HEK293 (cell line): ENCODE measurements at regions not wholly inside any gene's neighbourhood (a gene's known extent, or its start where the extent isn't known, plus 50 kb on each side); places are given as distances from the start of the nearest gene placed in this dataset.
A peak's percentile ranks its signal among the peaks of the same experiment; 100 is the strongest.

Source experiments
- CTCF ChIA-PET: fragments of 350-600 bp; formaldehyde crosslinking; extraction: SDS; loops from one replicate; lab custom pipeline; 2021; ENCODE audit warnings: antibody characterized with exemption; lab: Yijun Ruan, JAX
- POLR2A ChIA-PET: fragments of 300-600 bp; formaldehyde crosslinking; extraction: SDS; loops from one replicate; lab custom pipeline; 2020; ENCODE audit warnings: antibody characterized with exemption, inconsistent platforms; lab: Yijun Ruan, JAX
- H3K27ac ChIP-seq: fragments of 200-500 bp; sonication (Bioruptor generic); 2 replicates; pipeline ENCODE4 v1.5.1; 2014; ENCODE audit warnings: low read depth, low read length, control low read depth, inconsistent platforms; ENCODE audit errors: extremely low read depth
- H3K36me3 ChIP-seq, 2 experiments: fragments of 200-500 bp in 1 of 2; sonication (Bioruptor generic) in 1 of 2; 1 replicate in 1 of 2; 2 replicates in 1 of 2; pipeline ENCODE4 v1.5.1; 2014 to 2017; ENCODE audit warnings: inconsistent platforms in 2 of 2, low read length in 2 of 2; ENCODE audit not compliant: control insufficient read depth in 2 of 2, insufficient read depth in 1 of 2
- H3K4me1 ChIP-seq: fragments of 200-500 bp; sonication (Bioruptor generic); 2 replicates; pipeline ENCODE4 v1.5.1; 2014; ENCODE audit warnings: mild to moderate bottlenecking, low read length, inconsistent platforms; ENCODE audit not compliant: control insufficient read depth, insufficient read depth
- H3K4me3 ChIP-seq: 2 replicates; pipeline ENCODE4 v1.5.1; 2011; ENCODE audit warnings: low read depth, mild to moderate bottlenecking, control low read depth, low read length, moderate library complexity
- H3K9me3 ChIP-seq: fragments of 200-500 bp; sonication (Bioruptor generic); 2 replicates; pipeline ENCODE4 v1.5.1; 2014; ENCODE audit warnings: low read depth, low read length, inconsistent platforms; ENCODE audit not compliant: control insufficient read depth, insufficient read depth
- EGR2 ChIP-seq: fragments of 450-650 bp; formaldehyde crosslinking; IDR thresholded peaks from 2 replicates; pipeline ENCODE4 v1.5.1; 2016; ENCODE audit warnings: low read depth, missing biosample characterization, missing genetic modification characterization
- ELK4 ChIP-seq: IDR thresholded peaks from 2 replicates; pipeline ENCODE4 v1.6.1; 2011; ENCODE audit warnings: mild to moderate bottlenecking, low read depth, low read length, borderline replicate concordance
- GLIS1 ChIP-seq: fragments of 450-650 bp; formaldehyde crosslinking; IDR thresholded peaks from 2 replicates; pipeline ENCODE4 v1.5.1; 2016; ENCODE audit warnings: missing biosample characterization, missing genetic modification characterization
- HOXC10 ChIP-seq: sonication (generic); formaldehyde crosslinking; IDR thresholded peaks from 2 replicates; pipeline ENCODE4 v1.8.1; 2023; ENCODE audit warnings: mild to moderate bottlenecking, missing genetic modification reagents
- KLF10 ChIP-seq: fragments of 450-650 bp; IDR thresholded peaks from 2 replicates; pipeline ENCODE4 v1.5.1; 2018; ENCODE audit warnings: missing biosample characterization, mild to moderate bottlenecking, missing genetic modification characterization
- PRDM6 ChIP-seq: fragments of 450-650 bp; formaldehyde crosslinking; IDR thresholded peaks from 2 replicates; pipeline ENCODE4 v1.5.1; 2017; ENCODE audit warnings: missing biosample characterization, missing genetic modification characterization
- REST ChIP-seq: fragments of 450-650 bp; formaldehyde crosslinking; IDR thresholded peaks from 2 replicates; pipeline ENCODE4 v1.5.1; 2016; ENCODE audit warnings: missing biosample characterization, missing genetic modification characterization
- SCRT1 ChIP-seq: fragments of 450-650 bp; formaldehyde crosslinking; IDR thresholded peaks from 2 replicates; pipeline ENCODE4 v1.5.1; 2016; ENCODE audit warnings: missing biosample characterization, missing genetic modification characterization, borderline replicate concordance
- SP3 ChIP-seq: fragments of 450-650 bp; formaldehyde crosslinking; IDR thresholded peaks from 2 replicates; pipeline ENCODE4 v1.5.1; 2016; ENCODE audit warnings: missing biosample characterization, missing genetic modification characterization
- SP7 ChIP-seq: fragments of 450-650 bp; formaldehyde crosslinking; IDR thresholded peaks from 2 replicates; pipeline ENCODE4 v1.5.1; 2016; ENCODE audit warnings: missing biosample characterization, missing genetic modification characterization
- TRIM28 ChIP-seq: IDR thresholded peaks from 2 replicates; pipeline ENCODE4 v1.6.1; 2011; ENCODE audit warnings: low read length, control low read depth, borderline replicate concordance
- YY1 ChIP-seq: fragments of 450-650 bp; formaldehyde crosslinking; IDR thresholded peaks from 2 replicates; pipeline ENCODE4 v1.5.1; 2018; ENCODE audit warnings: missing biosample characterization, missing genetic modification characterization
- ZBTB6 ChIP-seq: fragments of 450-650 bp; formaldehyde crosslinking; IDR thresholded peaks from 2 replicates; pipeline ENCODE4 v1.5.1; 2017; ENCODE audit warnings: missing biosample characterization, missing genetic modification characterization
- ZEB2 ChIP-seq: fragments of 450-650 bp; formaldehyde crosslinking; IDR thresholded peaks from 2 replicates; pipeline ENCODE4 v1.5.1; 2016; ENCODE audit warnings: missing biosample characterization, missing genetic modification characterization
- ZFHX2 ChIP-seq: fragments of 450-650 bp; formaldehyde crosslinking; conservative IDR thresholded peaks from 2 replicates; pipeline ENCODE4 v1.5.1; 2016; ENCODE audit warnings: missing biosample characterization, missing genetic modification characterization
- ZIC2 ChIP-seq: fragments of 450-650 bp; formaldehyde crosslinking; IDR thresholded peaks from 2 replicates; pipeline ENCODE4 v1.5.1; 2016; ENCODE audit warnings: missing biosample characterization, missing genetic modification characterization
- ZNF26 ChIP-seq: fragments of 450-650 bp; formaldehyde crosslinking; IDR thresholded peaks from 2 replicates; pipeline ENCODE4 v1.5.1; 2016; ENCODE audit warnings: missing biosample characterization, missing genetic modification characterization
- ZNF324 ChIP-seq: fragments of 450-650 bp; formaldehyde crosslinking; IDR thresholded peaks from 2 replicates; pipeline ENCODE4 v1.5.1; 2016; ENCODE audit warnings: missing biosample characterization, missing genetic modification characterization
- ZNF335 ChIP-seq: fragments of 450-650 bp; formaldehyde crosslinking; conservative IDR thresholded peaks from 2 replicates; pipeline ENCODE4 v1.5.1; 2016; ENCODE audit warnings: missing biosample characterization, missing genetic modification characterization
- ZNF366 ChIP-seq: fragments of 450-650 bp; formaldehyde crosslinking; conservative IDR thresholded peaks from 2 replicates; pipeline ENCODE4 v1.5.1; 2016; ENCODE audit warnings: missing biosample characterization, missing genetic modification characterization
- ZNF391 ChIP-seq: fragments of 450-650 bp; formaldehyde crosslinking; IDR thresholded peaks from 2 replicates; pipeline ENCODE4 v1.5.1; 2016; ENCODE audit warnings: low read depth, missing biosample characterization, missing genetic modification characterization, borderline replicate concordance
- ZNF433 ChIP-seq: fragments of 450-650 bp; formaldehyde crosslinking; IDR thresholded peaks from 2 replicates; pipeline ENCODE4 v1.5.1; 2016; ENCODE audit warnings: missing biosample characterization, missing genetic modification characterization, low read depth
- ZNF580 ChIP-seq: fragments of 450-650 bp; formaldehyde crosslinking; IDR thresholded peaks from 2 replicates; pipeline ENCODE4 v1.5.1; 2016; ENCODE audit warnings: missing biosample characterization, missing genetic modification characterization
- ZNF600 ChIP-seq: fragments of 450-650 bp; formaldehyde crosslinking; IDR thresholded peaks from 2 replicates; pipeline ENCODE4 v1.5.1; 2016; ENCODE audit warnings: missing biosample characterization, missing genetic modification characterization
- ZNF704 ChIP-seq: fragments of 450-650 bp; formaldehyde crosslinking; IDR thresholded peaks from 2 replicates; pipeline ENCODE4 v1.5.1; 2016; ENCODE audit warnings: missing biosample characterization, missing genetic modification characterization

GRCh38 chr1:30129001-30129408, 594.4 kb downstream of the MATN1 start:
- H3K9me3 ChIP-seq: no peaks in the 10 kb centered on the region
- no peak for TF ChIP-seq KLF10
- TF ChIP-seq, all 188 proteins: peak for 0
- Histone ChIP-seq H3K4me1 (0 out of 2 replicates have a peak, but pooled peaks cover 2% of the 10 kb centered on the region), H3K27ac (no peak overlapping the region), H3K36me3 (no peaks in the 10 kb centered on the region), H3K4me3 (no peak overlapping the region)
- POLR2A ChIA-PET: no interaction called here
- CTCF ChIA-PET: no interaction called here

GRCh38 chr1:30126848-30127247, 596.5 kb downstream of the MATN1 start:
- Histone ChIP-seq H3K4me1 (0 out of 2 replicates have a peak, but pooled peaks cover 2% of the 10 kb centered on the region), H3K9me3 (no peaks in the 10 kb centered on the region), H3K36me3 (no peaks in the 10 kb centered on the region), H3K4me3 (no peak overlapping the region), H3K27ac (no peak overlapping the region)
- ChIA-PET POLR2A (no interaction called here), CTCF (interaction anchor here (1.0 kb wide), 1 partner anchor 253 kb away, joined by 3 read pairs; no protein-coding TSS in a partner anchor)
- TF ChIP-seq ZNF324 (no peak), ZNF335 (tag by site-specific recombination) (no peak), ZBTB6 (tag by site-specific recombination) (no peak), ZNF433 (no peak), ZIC2 (no peak), ZNF26 (no peak), ZFHX2 (tag by site-specific recombination) (peak; percentile 91), GLIS1 (tag by site-specific recombination) (no peak), HOXC10 (CRISPR knock-in tag) (no peak), YY1 (tag by site-specific recombination) (0 out of 2 replicates have a peak, but pooled peaks have one; percentile 15), ZEB2 (tag by site-specific recombination) (no peak), ELK4 (no peak), ZNF391 (tag by site-specific recombination) (no peak), ZNF704 (tag by site-specific recombination) (no peak), TRIM28 (peak; percentile 54; the same call in 1 of the 2 replicates), ZNF600 (no peak), ZNF580 (tag by site-specific recombination) (no peak), REST (tag by site-specific recombination) (no peak), SCRT1 (no peak), ZNF366 (tag by site-specific recombination) (no peak), PRDM6 (peak; percentile 54; the same call in 1 of the 2 replicates), EGR2 (peak; percentile 89), SP3 (tag by site-specific recombination) (no peak), SP7 (tag by site-specific recombination) (peak; percentile 97)
